ENCODE measurements at regions not wholly inside any gene's neighbourhood (a gene's known extent, or its start where the extent isn't known, plus 50 kb on each side); places are given as distances from the start of the nearest gene placed in this dataset.

- no peak overlapping the region for H3K4me3 Mint-ChIP-seq
- no peaks in the 10 kb centered on the region for H3K4me1 Mint-ChIP-seq
- no peak overlapping the region for H3K27ac Mint-ChIP-seq
- ATAC-seq = no peak
- DNase-seq (ENCODE audit: low spot score in 2 of 2) = no peak
- H3K9me3 Mint-ChIP-seq = no peaks in the 10 kb centered on the region
- no peaks in the 10 kb centered on the region for H3K36me3 Mint-ChIP-seq
Observed at GRCh38 chr7:21125297-21125696, 302.6 kb upstream of the SP4 start.

- DNase-seq (ENCODE audit: low spot score in 2 of 2) (no peak), ATAC-seq (no peak)
- no peak overlapping the region for H3K4me3 Mint-ChIP-seq
- H3K36me3 Mint-ChIP-seq = no peaks in the 10 kb centered on the region
- no peaks in the 10 kb centered on the region for H3K4me1 Mint-ChIP-seq
- H3K9me3 Mint-ChIP-seq = peaks cover 2% of the 10 kb centered on the region
- no peak overlapping the region for H3K27ac Mint-ChIP-seq
Observed at GRCh38 chr7:21128062-21128817, 299.6 kb upstream of the SP4 start.

- Mint-ChIP-seq H3K9me3 (peaks cover 2% of the 10 kb centered on the region), H3K36me3 (no peaks in the 10 kb centered on the region), H3K4me1 (no peaks in the 10 kb centered on the region), H3K27ac (no peak overlapping the region), H3K4me3 (no peak overlapping the region)
- no peak for ATAC-seq
- DNase-seq (ENCODE audit: low spot score in 2 of 2) = no peak
Observed at GRCh38 chr7:21131897-21132296, 296.0 kb upstream of the SP4 start.

GRCh38 chr7:21134631-21135030 is 293.3 kb upstream of the SP4 start:
- no peak for ATAC-seq

GRCh38 chr7:21135437-21135836 is 292.4 kb upstream of the SP4 start:
- ATAC-seq (no peak), DNase-seq (ENCODE audit: low spot score in 2 of 2) (no peak)
- H3K9me3 Mint-ChIP-seq = peaks cover 4% of the 10 kb centered on the region
- no peaks in the 10 kb centered on the region for H3K4me1 Mint-ChIP-seq
- H3K36me3 Mint-ChIP-seq = no peaks in the 10 kb centered on the region
- no peak overlapping the region for H3K27ac Mint-ChIP-seq
- no peak overlapping the region for H3K4me3 Mint-ChIP-seq

More at GRCh38 chr7:21134631-21135030, 293.3 kb upstream of the SP4 start:
- Mint-ChIP-seq H3K9me3 (peaks cover 2% of the 10 kb centered on the region), H3K36me3 (no peaks in the 10 kb centered on the region), H3K4me3 (no peak overlapping the region), H3K27ac (no peak overlapping the region), H3K4me1 (no peaks in the 10 kb centered on the region)
- DNase-seq (ENCODE audit: low spot score in 2 of 2) = no peak

- no peak for DNase-seq (ENCODE audit: low spot score in 2 of 2)
- H3K9me3 Mint-ChIP-seq = peaks cover 2% of the 10 kb centered on the region
- ATAC-seq = no peak
- H3K27ac Mint-ChIP-seq = no peak overlapping the region
- no peaks in the 10 kb centered on the region for H3K4me1 Mint-ChIP-seq
- no peaks in the 10 kb centered on the region for H3K36me3 Mint-ChIP-seq
- no peak overlapping the region for H3K4me3 Mint-ChIP-seq
Observed at GRCh38 chr7:21137640-21138039, 290.2 kb upstream of the SP4 start.

GRCh38 chr7:21140622-21141021 is 287.3 kb upstream of the SP4 start:
- H3K36me3 Mint-ChIP-seq = no peaks in the 10 kb centered on the region
- DNase-seq (ENCODE audit: low spot score in 2 of 2) (no peak), ATAC-seq (no peak)
- H3K4me3 Mint-ChIP-seq = no peak overlapping the region
- no peak overlapping the region for H3K27ac Mint-ChIP-seq
- peaks cover 2% of the 10 kb centered on the region for H3K9me3 Mint-ChIP-seq
- no peaks in the 10 kb centered on the region for H3K4me1 Mint-ChIP-seq

- Mint-ChIP-seq H3K4me3 (no peak overlapping the region), H3K4me1 (no peaks in the 10 kb centered on the region), H3K27ac (no peak overlapping the region), H3K36me3 (no peaks in the 10 kb centered on the region), H3K9me3 (peaks cover 2% of the 10 kb centered on the region)
- no peak for ATAC-seq
- no peak for DNase-seq (ENCODE audit: low spot score in 2 of 2)
Observed at GRCh38 chr7:21141476-21141875, 286.4 kb upstream of the SP4 start.

- Mint-ChIP-seq H3K9me3 (peaks cover 2% of the 10 kb centered on the region), H3K36me3 (no peaks in the 10 kb centered on the region), H3K4me1 (no peaks in the 10 kb centered on the region), H3K27ac (no peak overlapping the region), H3K4me3 (no peak overlapping the region)
- no peak for ATAC-seq
- DNase-seq (ENCODE audit: low spot score in 2 of 2) = no peak
Observed at GRCh38 chr7:21142081-21142480, 285.8 kb upstream of the SP4 start.

GRCh38 chr7:21146642-21147423 is 281.1 kb upstream of the SP4 start:
- Mint-ChIP-seq H3K36me3 (no peaks in the 10 kb centered on the region), H3K4me1 (no peaks in the 10 kb centered on the region), H3K4me3 (no peak overlapping the region), H3K9me3 (no peaks in the 10 kb centered on the region), H3K27ac (no peak overlapping the region)
- DNase-seq (ENCODE audit: low spot score in 2 of 2) (no peak), ATAC-seq (no peak)

- Mint-ChIP-seq H3K27ac (no peak overlapping the region), H3K9me3 (no peaks in the 10 kb centered on the region), H3K4me1 (no peaks in the 10 kb centered on the region), H3K36me3 (no peaks in the 10 kb centered on the region), H3K4me3 (no peak overlapping the region)
- DNase-seq (ENCODE audit: low spot score in 2 of 2) (no peak), ATAC-seq (no peak)
Observed at GRCh38 chr7:21149809-21150208, 278.1 kb upstream of the SP4 start.

GRCh38 chr7:21154614-21155013 is 273.3 kb upstream of the SP4 start:
- DNase-seq (ENCODE audit: low spot score in 2 of 2) (no peak), ATAC-seq (no peak)
- Mint-ChIP-seq H3K36me3 (no peaks in the 10 kb centered on the region), H3K4me1 (no peaks in the 10 kb centered on the region), H3K9me3 (no peaks in the 10 kb centered on the region), H3K4me3 (no peak overlapping the region), H3K27ac (no peak overlapping the region)

GRCh38 chr7:21159506-21159905 is 268.4 kb upstream of the SP4 start:
- Mint-ChIP-seq H3K27ac (no peak overlapping the region), H3K4me3 (no peak overlapping the region), H3K9me3 (no peaks in the 10 kb centered on the region), H3K4me1 (no peaks in the 10 kb centered on the region), H3K36me3 (no peaks in the 10 kb centered on the region)
- ATAC-seq = no peak
- no peak for DNase-seq (ENCODE audit: low spot score in 2 of 2)

GRCh38 chr7:21160401-21160800 is 267.5 kb upstream of the SP4 start:
- no peaks in the 10 kb centered on the region for H3K9me3 Mint-ChIP-seq
- H3K4me3 Mint-ChIP-seq = no peak overlapping the region
- ATAC-seq (no peak), DNase-seq (ENCODE audit: low spot score in 2 of 2) (no peak)
- no peak overlapping the region for H3K27ac Mint-ChIP-seq
- H3K4me1 Mint-ChIP-seq = no peaks in the 10 kb centered on the region
- no peaks in the 10 kb centered on the region for H3K36me3 Mint-ChIP-seq

GRCh38 chr7:21167942-21168341 is 259.9 kb upstream of the SP4 start:
- ATAC-seq (no peak), DNase-seq (ENCODE audit: low spot score in 2 of 2) (no peak)
- H3K4me3 Mint-ChIP-seq = no peak overlapping the region
- H3K27ac Mint-ChIP-seq = no peak overlapping the region
- peaks cover 4% of the 10 kb centered on the region for H3K4me1 Mint-ChIP-seq
- no peaks in the 10 kb centered on the region for H3K36me3 Mint-ChIP-seq
- H3K9me3 Mint-ChIP-seq = no peaks in the 10 kb centered on the region

All from stimulated activated effector memory CD8-positive, alpha-beta T cell treated with anti-CD3 and anti-CD28 coated beads, Interleukin-12 subunit alpha, Interleukin-12 subunit beta, amount 100 ng/mL, for 72 hours (primary cell).